Putamen (tissue), 1 donor: ENCODE measurements at regions not wholly inside any gene's neighbourhood (a gene's known extent, or its start where the extent isn't known, plus 50 kb on each side); places are given as distances from the start of the nearest gene placed in this dataset.

Source experiments
- DNase-seq: peaks from one replicate; pipeline ENCODE4 v3.0.0-alpha.2; 2016; ENCODE audit warnings: low spot score

DNA sequence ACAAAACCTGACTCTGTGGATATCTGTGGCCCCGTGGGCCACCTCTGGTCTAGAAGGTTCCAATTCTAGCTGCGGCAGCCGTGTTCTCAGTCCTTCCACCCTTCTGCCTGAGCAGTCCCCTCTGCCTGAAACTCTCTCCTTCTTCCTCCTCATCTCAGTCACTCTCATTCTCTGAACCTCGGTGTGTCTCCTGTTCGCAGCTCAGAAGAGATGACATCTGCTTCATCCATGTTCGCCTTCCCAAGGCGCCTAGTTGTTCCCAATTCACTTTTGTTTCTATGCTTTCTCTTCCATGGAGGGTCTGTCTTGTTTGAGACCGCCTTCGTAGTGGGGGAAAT, 95.5 kb downstream of the CEBPB start:
- no peak for DNase-seq

DNA sequence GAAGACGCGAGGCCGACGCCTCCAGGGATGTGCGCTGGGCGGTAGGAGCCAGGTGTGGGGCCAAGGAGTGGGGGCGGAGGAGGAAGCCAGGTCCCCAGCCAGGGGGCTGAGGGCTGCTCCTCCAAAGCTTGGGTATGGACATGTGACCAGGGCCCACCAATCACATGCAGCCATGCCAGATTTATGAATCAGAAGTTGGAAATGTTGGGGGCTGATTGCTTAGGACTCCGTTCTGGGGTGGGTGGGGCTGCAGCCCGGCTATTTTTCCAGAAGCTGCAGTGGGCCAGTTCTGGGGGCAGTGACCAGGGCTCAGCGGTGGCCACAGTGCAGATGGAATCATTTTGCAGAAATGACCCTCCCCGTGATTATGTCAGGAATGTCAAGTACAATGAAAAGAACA, 96.0 kb downstream of the CEBPB start:
- DNase-seq = no peak

DNA sequence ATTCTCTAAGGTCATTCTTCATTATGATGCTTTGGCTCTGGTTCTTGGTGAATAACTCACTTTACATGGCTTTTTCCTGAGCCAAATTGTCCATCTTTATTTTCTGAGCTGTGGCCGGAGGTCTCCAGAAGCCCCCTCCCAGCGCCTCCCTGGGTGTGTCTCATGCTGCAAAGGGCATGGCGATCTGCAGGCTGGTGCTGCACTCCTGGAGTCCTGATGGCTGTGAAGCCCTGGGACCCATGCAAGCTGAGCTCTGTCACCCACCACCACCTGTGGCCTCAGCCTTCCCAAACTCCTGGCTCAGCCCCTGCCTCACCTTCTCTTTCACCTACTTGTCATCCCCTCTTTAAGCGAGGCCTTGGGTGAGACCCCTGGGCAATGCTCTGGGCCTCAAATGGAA, 96.9 kb downstream of the CEBPB start:
- DNase-seq = no peak

DNA sequence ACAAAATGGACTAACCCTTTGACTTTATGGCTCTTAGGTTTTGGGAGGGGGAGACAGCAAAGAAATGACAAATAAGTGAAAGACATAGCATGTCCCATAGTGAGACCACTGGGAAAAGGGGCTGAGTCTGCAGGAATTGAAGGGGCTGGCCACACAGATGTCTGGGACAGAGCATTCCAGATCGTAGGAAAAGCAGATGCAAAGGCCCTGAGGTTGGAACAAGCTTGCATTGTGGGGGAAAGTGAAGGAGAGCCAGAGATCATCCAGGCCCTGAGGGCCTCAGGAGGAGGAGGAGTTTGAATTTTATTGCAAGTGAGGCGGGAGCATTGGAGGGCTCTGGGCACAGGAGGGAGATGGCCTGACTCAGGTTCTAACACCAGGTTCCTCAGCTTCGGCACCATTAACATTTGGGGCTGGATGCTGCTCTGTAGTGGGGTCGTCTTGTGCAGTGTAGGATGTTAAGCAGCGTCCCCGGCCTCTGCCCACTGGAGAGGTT, 97.5 kb downstream of the CEBPB start:
- DNase-seq = no peak

DNA sequence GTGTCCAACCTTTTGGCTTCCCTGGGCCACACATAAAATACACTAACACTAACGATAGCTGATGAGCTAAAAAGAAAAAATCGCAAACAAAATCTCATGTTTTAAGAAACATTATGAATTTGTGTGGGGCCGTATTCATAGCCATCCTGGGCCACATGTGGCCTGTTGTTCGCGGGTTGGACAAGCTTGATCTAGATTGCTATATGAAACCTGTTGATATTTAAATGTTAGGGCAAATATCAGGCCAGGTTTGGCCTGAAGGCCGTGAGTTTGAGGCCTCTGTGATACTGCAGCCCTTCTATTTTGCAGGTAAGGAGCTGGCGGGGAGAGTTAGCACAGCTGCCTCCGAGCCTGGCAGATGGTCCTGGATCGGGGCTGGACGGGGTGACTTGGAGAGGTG, 99.0 kb downstream of the CEBPB start:
- DNase-seq = no peak

DNA sequence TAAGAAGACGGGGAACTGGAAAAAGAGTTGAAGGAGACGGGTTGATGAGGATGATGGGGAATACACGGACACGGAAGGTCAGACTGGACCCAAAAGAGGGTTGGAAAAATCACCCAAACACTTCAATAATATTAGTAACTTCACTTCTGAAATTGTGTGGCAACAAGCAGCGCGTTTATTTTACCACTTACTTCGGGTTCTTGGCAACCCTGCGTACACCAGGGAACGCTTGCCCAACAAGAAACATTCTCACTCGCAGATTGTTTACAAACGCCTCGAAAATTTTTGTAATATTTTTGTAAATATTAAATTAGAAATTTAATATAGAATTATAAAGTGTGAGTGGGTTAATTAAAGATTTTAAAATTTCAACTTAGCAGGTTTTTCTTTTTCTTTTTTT, 99.5 kb downstream of the CEBPB start:
- DNase-seq = no peak

DNA sequence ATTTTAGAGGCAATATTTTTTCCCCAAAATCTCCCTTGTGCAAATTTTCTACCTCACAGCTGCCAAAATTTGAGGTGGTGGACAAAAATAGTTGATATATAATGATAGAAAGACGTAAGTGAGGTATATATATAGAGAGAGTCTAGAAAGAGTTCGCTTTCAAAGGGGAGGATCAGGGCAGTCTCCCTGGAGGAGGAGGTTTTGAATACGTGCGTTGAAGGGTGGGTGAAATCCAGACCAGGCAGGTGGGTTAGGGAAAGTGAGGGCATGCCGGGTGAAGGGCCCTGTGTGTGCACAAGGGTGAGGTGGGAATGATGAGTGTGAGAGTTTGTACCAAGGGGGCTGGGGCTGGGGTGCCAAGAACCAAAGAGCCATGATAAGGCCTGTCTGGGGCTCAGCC, 100.2 kb downstream of the CEBPB start:
- no peak for DNase-seq

DNA sequence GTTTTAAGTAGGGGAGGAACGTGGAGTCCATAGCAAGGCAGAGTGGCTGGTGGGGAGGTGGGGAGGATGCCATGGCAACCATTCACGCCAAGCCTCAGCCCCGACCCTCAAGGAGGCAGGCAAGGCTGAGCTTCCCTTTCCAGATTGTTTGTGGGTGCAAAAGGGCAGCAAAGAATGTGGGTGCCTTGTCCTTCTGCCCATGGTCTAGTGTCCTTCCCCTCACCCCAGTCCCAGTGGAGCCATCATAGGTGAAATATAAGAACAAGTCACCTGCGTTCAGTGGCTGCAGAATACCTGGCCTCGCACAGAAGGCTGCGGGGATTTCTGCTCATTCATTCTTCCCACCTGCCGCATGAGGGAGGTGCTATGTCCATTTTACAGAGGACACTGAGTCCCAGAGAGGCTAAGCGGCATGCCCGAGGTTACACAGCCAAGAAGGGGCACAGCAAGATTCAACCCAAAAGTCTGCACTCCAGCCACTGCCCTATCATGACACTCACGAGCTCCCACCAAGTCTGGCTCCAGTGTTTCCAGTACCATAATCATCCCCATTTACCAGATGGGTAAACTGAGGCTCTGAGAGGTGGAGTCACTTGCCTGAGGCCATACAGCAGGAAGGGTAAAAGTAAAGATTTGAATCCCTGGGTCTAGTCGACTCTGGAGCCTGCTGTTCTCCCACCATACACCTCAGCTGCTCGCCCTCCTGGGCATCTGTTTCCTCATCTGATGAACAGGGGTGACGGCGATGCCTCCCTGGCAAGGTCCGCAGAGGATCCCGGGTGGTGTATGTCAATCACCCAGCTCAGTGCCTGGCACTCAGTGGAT, 100.8 kb downstream of the CEBPB start:
- no peak for DNase-seq

DNA sequence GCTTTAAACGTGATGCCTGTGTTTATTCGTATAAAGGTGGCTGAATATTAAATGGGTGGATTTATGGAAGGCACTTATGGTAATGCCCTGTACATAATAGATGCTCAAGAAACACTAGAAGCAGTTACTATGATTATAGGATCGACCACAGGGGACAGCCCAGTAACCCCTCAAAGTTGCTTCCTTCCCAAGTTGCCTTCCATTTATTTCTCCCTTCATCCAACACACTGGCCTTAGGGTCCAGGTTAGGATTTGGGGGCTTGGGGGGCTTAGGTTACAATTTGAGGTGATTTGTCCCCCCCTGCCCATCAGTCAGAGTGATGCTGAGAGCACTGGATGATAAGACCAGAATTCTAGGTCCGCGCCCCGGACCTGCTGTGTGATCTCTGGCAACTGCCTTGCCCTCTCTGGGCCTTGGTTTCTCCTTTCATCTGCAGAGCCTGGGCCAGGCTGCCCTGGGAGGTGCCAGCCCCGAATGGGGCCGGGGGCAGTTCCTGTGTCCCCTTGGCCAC, 101.5 kb downstream of the CEBPB start:
- DNase-seq = no peak

DNA sequence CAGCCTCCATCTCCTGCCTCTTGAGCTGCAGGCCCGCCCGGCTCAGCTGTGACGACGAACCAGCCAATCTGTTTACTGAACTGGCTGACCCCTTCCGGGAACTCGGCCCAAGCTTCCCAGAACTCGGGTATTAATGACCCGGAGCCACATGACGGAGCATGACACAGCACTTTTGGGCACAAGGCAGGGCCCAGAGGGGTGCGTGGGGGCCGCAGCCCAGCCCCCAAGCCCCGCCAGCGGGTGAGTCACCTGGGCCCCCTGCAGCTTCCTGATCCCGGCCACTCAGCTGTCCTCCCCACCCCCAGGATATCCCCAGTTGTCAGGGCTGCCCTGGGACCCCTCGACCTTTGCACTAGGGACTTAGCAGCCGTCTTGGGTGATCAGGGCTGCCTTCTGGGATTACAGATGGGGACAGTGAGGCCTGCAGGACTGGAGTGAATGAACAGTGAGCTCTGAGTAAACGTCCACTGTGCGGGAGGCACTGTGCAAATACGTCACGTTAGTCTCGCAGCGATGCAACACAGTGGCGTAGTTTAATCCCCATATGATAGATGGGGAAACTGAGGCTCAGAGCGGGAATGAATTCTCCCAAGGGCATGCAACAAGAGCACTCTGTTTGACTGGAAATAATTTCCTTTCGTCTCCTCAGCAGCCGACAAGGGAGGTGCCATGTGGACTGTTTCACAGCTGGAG, 102.1 kb downstream of the CEBPB start:
- peak; percentile 65 for DNase-seq

DNA sequence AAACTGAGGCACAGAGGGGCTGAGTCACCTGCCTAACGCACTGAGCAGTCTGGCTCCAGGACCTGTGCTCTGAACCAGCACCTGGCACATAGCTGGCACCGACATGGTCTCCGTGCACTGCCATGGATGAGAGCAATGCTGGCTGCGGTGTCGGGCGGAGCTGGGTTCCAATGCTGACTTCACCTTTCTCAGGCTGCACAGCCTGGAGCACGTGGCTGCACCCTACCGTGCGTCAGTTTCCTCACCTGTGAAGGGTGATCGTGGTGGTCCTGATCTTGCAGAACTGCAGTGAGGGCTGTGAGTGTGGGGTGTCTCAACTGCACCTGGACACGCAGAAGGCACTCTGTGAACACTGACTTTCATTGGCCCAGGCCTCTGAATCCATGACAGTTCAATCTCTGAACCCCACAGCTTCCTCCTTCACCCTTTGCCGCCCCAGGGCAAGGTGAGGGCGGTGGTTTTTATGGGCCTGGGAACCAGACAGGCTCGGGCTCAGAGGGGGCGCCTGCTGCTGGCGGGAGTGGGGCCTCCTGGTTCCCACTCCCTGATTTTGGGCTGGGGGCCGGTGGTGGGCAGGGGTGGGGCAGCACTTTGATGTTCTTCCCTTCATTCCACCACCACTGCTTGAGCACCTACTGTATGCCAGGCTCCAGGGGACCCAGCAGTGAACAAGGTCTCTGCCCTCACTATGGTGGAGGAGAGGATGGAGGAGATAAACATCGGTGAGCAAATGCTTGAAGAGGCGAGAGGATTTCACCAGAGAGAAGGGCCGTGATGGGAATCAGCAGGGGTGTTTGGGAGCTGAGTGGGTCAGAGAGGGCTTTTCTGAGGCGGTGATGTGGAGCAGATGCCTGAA, 102.9 kb downstream of the CEBPB start:
- no peak for DNase-seq

DNA sequence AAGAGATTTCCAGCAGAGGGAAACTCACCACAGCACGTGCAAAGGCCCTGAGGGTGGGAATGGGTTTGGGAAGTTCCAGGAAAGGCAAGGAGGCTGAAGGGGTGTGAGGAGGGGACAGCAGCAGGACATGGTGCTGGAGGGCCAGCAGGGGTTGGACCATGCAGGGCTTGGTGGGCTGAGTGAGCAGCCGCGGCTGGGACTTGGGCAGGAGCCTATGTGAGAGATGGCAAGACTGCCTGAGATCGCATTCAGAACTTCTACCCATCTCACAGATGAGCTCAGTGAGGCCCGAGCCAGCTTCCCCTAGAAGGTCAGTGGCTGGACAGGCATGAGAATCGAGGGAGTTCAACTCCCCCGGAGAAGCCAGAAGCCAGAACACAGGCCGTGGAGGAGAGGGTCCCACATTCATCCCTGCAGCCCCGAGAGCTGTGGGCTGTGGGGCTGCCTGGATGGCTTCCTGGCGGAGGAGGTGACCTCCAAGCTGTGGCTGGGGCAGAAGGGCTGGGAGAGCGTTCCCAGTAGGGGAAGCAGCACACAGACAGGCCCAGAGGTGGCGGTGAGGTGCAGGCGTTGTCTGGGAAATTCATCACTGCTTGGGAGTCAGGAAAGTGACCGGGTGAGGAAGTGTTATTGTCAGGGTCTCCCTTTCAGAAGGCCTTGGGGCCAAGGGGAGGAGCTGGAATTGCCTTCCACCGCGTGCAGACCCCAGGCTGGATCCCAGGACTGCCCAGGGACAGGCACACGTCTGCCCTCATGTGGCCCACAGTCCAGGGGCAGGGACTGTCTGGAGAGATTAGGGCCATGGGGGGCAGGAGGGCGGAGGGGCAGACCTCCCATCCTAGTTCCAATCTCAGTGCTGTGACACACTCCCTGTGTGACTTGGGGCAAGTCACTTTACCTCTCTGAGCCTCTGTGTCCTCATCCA, 103.8 kb downstream of the CEBPB start:
- no peak for DNase-seq

DNA sequence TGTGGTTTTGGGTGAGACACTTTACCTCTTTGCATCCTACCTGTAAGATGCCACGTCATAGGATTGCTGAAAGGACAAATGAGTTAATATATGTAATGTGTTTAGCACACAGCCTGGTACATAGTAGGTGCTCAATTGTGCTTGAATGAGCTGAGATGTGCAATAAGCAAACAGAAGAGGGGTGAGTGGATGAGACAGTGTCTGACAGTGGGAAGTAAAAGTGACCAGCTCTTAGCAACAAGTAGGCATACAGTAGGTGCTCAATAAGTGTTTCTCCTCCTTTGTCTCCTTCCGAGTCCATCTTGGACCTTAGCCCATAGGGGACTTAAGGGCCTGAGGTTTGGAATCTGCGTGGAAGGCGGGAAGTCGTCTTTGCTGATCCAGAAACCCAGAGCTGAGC, 104.7 kb downstream of the CEBPB start:
- DNase-seq = no peak

DNA sequence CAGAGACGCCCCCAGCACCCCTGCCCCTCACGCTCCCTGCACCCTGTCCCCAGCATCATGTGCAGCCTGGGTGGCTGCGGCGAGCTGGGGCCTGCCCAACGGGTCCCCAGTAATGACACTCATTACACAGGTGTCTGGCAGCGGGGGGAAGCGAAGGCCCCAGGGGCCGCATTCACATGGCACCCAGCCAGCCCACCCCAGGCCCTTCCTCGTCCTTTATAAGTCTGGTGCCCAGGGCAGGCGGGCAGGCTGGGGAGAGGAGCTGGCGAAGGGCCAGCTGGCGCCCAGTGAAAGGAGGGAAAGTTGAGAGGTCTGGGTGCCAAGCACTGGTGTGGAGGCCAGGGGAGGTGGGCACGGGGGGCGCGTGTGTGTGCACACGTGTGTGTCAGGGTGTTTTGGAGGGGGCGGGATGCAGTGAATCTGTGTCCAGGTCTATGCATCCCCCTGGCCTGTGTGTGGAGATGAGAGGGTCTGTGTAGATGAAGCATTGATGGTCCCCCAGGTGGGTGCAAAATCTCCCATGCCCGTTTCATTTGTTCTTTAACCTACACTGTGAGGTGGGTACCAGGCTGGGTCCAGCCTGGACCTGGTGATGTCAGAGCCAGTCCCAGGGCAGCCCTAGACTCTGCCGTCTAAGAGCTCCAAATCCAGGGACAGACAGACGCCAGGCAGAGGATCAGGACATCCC, 105.3 kb downstream of the CEBPB start:
- DNase-seq = no peak

DNA sequence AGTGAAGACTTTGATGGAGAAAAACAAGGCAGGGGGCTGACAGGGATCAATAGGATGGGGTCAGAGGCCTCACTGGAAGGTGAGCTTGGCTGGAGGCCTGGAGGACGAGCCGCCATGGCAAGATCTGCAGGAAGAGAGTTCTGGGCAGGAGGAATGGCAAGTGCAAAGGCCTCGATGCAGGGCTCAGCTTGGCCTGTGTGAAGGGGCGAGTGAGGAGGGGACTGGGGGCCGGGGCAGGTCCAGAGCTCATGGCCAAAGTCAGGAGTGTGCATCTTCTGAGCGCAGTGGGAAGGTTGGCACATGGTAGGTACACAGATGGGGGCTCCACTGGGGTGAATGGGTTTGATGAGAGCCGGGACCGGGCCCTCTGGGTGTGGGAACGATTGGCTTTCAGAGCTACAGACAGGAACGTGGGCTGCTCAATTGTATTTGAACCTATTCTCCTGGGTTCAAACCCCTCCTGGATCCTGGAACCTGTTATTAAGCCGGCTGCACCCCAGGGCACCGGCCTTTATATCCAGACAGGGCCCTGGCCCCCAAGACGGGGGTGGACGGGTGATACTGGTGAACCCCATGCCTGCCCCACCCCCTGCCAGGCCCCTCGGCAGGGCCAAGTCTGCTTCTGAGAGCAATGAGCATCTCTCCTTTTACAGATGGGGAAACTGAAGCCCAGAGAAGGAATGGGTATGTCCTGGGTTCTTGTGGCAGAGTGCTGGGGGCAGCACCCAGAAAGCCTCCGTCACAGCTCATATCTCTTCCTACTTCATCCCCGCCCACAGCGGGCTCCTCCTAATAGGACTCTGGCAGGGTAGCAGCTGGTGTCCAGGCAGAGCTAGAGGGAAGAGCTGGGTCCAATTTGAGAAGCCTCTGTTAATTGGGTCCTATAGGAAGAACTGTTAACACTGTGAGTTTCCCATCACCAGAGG, 106.1 kb downstream of the CEBPB start:
- DNase-seq = no peak

DNA sequence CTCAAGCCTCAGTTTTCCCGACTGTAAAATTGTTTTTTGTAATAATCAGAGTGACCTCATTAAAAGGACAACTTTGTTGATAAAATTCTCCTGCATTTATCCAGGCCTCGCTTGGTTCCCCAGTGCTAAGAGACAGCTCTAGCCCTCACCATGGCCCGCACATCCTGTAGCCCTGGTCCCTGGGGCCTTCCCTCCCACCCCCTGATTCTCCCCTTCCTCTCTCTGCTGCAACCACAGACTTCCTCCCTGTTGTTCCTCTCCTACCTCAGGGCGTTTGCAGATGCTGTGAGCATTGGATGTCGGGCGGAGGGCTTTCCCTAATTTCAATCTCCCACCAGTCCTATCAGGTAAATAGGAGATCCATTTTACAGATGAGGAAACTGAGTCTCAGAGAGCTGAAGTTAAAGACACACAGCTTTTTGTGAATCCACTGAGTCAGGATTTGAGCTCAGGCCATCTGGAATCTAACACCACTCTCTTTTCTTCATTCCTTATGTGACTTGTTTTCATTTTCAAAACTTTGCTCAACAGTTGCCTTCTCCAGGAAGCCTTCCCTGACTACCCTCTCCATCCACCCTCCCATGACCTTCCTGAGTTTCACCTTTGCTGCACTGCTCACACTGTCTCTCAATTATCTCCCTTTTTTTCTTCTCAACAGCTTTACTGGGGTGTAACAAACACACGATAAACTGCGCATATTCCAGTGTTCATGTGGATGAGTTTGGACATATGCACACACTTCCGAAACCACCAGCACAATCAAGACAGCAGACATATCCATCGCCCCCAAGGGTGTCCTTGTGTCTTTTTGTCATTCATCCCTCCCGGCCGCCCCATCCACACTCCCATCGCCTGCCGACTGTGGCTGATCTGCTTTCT, 107.1 kb downstream of the CEBPB start:
- DNase-seq = no peak

DNA sequence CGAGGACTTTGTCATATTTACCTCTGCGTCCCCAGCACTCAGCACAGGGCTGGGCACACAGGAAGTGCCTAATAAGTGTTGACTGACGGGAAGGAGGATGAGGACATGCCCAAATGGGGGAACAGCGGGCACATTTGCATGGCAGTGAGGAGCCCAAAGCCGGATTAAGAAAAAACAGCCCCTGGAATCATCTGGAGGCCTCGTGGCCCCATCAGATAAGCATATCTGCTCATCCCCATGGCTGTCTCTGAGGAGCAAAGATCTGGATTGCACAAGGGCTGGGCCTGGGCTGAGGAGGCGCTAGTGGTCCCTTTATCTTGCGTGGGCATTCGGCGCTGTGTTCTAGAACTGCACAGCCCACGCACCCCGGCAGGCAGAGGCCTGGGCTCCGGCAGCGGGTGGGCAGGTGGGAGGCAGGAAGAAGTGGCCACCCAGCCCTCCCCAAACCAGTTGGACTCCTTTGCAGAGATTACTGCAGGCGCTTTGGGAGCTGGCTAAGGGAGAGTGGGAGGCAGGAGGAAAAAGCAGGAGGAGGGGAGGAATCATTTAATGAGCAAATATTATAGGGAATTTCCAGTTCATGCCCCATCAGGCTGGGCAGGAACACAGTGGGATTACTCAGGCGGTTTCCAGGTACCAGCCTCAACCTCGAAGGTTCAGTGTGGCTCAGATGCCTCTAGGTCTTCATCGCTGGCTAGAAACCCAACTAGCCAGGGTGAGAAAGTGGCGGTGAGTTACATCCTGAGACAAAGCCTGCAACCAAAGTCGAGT, 108.1 kb downstream of the CEBPB start:
- DNase-seq = no peak

DNA sequence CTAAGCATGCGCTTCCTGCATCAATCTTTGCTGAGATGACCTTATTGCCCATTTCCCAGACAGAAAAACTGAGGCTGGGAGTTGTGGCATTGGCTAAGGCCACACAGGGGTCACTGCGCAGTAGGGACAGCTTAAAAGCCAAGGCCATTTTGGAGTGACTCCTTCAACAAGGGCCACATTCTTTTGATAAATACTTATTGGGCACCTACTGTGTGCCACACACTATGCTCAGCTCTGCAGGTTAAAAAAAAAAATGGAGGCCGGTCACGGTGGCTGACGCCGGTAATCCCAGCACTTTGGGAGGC, 108.6 kb downstream of the CEBPB start:
- DNase-seq = no peak
